Gastroesophageal sphincter (tissue), 4 donors: ENCODE measurements at regions not wholly inside any gene's neighbourhood (a gene's known extent, or its start where the extent isn't known, plus 50 kb on each side); places are given as distances from the start of the nearest gene placed in this dataset.

Source experiments
- ATAC-seq: fragments of 150-250 bp; one replicate; pipeline ENCODE4 v1.9.1; 2016; ENCODE audit warnings: mild to moderate bottlenecking, moderate library complexity
- H3K27ac ChIP-seq, 4 donors: fragments of 200-600 bp; sonication (generic) in 3 of 4; 1 replicate in 3 of 4; 2 replicates in 1 of 4; pipeline ENCODE4 v1.5.1; 2016 to 2019
- H3K27me3 ChIP-seq: fragments of 200-600 bp; sonication (generic); one replicate; pipeline ENCODE4 v1.5.1; 2019
- H3K36me3 ChIP-seq, 2 donors: fragments of 200-600 bp; sonication (generic); one replicate each; pipeline ENCODE4 v1.5.1; 2019; ENCODE audit warnings: control low read depth in 1 of 2
- H3K4me1 ChIP-seq, 3 donors: fragments of 200-600 bp; sonication (generic); 1 replicate in 2 of 3; 2 replicates in 1 of 3; pipeline ENCODE4 v1.5.1; 2016 to 2019; ENCODE audit warnings: control low read depth in 2 of 3
- H3K4me3 ChIP-seq, 2 donors: fragments of 200-600 bp; sonication (generic); one replicate each; pipeline ENCODE4 v1.5.1; 2019; ENCODE audit warnings: mild to moderate bottlenecking in 1 of 2, moderate library complexity in 1 of 2
- H3K9me3 ChIP-seq, 3 donors: fragments of 200-600 bp; sonication (generic); one replicate each; pipeline ENCODE4 v1.5.1; 2017 to 2019; ENCODE audit warnings: control low read depth in 2 of 3
- EP300 ChIP-seq: sonication (generic); formaldehyde crosslinking; IDR thresholded peaks from one replicate; pipeline ENCODE4 v1.6.1; 2017; ENCODE audit warnings: antibody characterized with exemption, mild to moderate bottlenecking
- POLR2A ChIP-seq, 2 donors: fragments of 450-650 bp; IDR thresholded peaks; one replicate each; pipeline ENCODE4 v1.6.1; 2017; ENCODE audit warnings: antibody characterized with exemption in 2 of 2, mild to moderate bottlenecking in 2 of 2, moderate library complexity in 1 of 2
- POLR2AphosphoS5 ChIP-seq: sonication (generic); formaldehyde crosslinking; IDR thresholded peaks from one replicate; pipeline ENCODE4 v1.6.1; 2017; ENCODE audit warnings: antibody characterized with exemption
- WGBS, 2 donors: methylation state at CpG; one replicate each; pipeline ENCODE4 v1.1.5; 2018; ENCODE audit warnings: low coverage in 1 of 2; 5-methylcytosine and 5-hydroxymethylcytosine counted together
- small RNA-seq, 4 donors: library from RNA; depleted of rRNA; stranded (forward); fragments of <200 nt; gene quantifications; one replicate each; pipeline ENCODE3, GENCODE V24; 2016
- TF ChIP-seq, protein P1 (sequence below), 4 experiments: fragments of 200-600 bp in 2 of 4; fragments of 450-650 bp in 2 of 4; sonication (generic) in 1 of 4; IDR thresholded peaks; one replicate each; pipeline ENCODE4 v1.5.1; 2017 to 2019; ENCODE audit warnings: antibody characterized with exemption in 4 of 4, mild to moderate bottlenecking in 2 of 4, moderate library complexity in 2 of 4

DNA sequence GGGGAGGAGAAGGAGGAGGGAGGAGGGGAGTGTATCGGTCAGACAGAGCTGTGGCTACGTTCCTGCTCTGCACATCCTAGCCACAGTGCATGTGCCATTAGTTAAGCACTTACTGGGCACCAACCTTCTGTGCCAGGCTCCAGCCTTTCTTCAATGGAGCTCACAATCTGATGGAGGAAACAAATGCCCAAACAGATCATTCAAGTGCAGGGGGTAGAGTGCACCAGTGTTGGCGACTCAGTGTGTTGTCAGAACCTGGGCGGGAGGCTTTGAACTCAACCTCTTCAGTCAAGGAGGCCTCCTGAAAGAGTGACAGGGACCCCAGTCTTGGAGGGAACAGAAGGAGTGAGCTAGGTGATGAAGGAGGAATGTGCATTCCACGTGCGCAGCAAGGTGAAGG is 51.9 kb upstream of the SHB start:
- H3K36me3 ChIP-seq: no peaks in the 10 kb centered on the region
- H3K4me1 ChIP-seq: no peaks in the 10 kb centered on the region
- no peak overlapping the region for H3K27ac ChIP-seq
- no peaks in the 10 kb centered on the region for H3K9me3 ChIP-seq
- 89% methylated on average over 4 of the region's 6 CpGs; no CpG with 5 or more reads in 1 of the 2 donors for WGBS, 2 donors
- no peaks in the 10 kb centered on the region for H3K27me3 ChIP-seq
- TF ChIP-seq POLR2A (IDR thresholded peaks at IDR 0.05): no peak
- no peak for TF ChIP-seq EP300
- TF ChIP-seq, protein P1, sequence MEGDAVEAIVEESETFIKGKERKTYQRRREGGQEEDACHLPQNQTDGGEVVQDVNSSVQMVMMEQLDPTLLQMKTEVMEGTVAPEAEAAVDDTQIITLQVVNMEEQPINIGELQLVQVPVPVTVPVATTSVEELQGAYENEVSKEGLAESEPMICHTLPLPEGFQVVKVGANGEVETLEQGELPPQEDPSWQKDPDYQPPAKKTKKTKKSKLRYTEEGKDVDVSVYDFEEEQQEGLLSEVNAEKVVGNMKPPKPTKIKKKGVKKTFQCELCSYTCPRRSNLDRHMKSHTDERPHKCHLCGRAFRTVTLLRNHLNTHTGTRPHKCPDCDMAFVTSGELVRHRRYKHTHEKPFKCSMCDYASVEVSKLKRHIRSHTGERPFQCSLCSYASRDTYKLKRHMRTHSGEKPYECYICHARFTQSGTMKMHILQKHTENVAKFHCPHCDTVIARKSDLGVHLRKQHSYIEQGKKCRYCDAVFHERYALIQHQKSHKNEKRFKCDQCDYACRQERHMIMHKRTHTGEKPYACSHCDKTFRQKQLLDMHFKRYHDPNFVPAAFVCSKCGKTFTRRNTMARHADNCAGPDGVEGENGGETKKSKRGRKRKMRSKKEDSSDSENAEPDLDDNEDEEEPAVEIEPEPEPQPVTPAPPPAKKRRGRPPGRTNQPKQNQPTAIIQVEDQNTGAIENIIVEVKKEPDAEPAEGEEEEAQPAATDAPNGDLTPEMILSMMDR (IDR thresholded peaks at IDR 0.05): no peak
- H3K4me3 ChIP-seq: no peak overlapping the region
- ATAC-seq: no peak

DNA sequence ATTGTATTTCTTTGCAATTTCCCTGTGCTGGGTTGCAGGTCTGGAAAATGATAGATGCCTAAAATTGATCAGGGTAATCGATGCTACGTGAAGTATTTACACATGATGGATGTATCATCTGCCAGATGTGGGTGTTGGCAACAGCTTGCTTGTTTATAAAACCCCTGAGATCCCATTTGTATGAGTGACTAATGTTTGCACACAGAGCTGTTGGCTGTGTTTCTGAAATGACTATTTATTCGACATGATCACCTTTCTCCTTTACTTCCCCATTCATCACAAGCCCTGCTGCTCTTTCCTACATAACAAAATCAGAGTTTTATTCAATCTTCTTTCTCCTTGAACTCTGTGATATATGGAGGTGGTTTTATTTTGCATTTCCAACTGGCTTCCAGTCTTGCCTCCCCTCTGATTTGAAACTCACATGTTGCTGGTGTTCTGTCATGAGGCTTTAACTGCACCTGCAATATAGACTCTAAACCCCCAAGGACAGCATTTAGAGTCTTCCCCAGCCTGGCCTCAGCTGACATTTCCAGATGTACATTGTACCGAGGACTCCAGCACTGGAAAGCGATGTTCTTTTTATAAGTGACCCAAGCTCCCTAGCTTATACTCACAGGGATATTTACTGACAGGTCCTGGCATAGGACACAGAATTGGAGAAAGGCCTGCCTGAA is 50.7 kb upstream of the SHB start:
- Histone ChIP-seq H3K9me3 (no peaks in the 10 kb centered on the region), H3K27ac (no peak overlapping the region), H3K27me3 (no peaks in the 10 kb centered on the region), H3K36me3 (no peaks in the 10 kb centered on the region), H3K4me1 (no peaks in the 10 kb centered on the region), H3K4me3 (no peak overlapping the region)
- WGBS, 2 donors: 36 to 52% methylated on average over 5 of the region's 5 CpGs
- TF ChIP-seq, protein P1 (IDR thresholded peaks at IDR 0.05): no peak
- no peak for TF ChIP-seq POLR2AphosphoS5
- TF ChIP-seq EP300: no peak
- ATAC-seq: no peak

DNA sequence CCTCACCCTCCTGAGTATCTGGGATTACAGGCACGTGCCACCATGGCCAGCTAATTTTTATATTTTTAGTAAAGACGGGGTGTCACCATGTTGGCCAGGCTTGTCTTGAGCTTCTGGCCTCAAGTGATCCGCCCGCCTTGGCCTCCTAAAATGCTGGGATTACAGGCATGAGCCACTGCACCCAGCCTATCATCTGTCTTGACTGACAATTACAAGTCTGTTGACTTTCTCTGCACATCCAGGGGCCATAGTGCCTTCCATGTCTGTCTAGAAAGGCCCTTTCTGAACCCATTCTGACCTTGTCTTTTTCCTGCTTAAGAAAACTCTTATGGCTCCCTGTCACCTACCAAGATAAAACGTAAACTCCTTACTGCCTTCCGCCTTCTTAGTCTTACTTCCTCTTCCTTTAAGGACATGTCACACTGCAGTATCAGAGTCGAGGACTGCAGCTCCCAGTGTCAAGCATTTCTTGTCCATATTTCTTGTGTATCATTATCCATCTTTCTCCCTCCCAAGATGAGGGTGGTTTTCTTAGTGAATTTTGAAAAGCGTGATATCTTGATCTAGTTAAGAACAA is 49.9 kb upstream of the SHB start:
- WGBS, 2 donors: 85% methylated on average over 6 of the region's 8 CpGs; no CpG with 5 or more reads in 1 of the 2 donors
- no peaks in the 10 kb centered on the region for H3K4me1 ChIP-seq
- no peak for ATAC-seq

More for the DNA sequence above, 49.9 kb upstream of the SHB start:
- Histone ChIP-seq H3K27me3 (no peaks in the 10 kb centered on the region), H3K4me3 (no peak overlapping the region), H3K36me3 (no peaks in the 10 kb centered on the region), H3K9me3 (no peaks in the 10 kb centered on the region), H3K27ac (no peak overlapping the region)
- TF ChIP-seq, protein P1 (IDR thresholded peaks at IDR 0.05): no peak
- TF ChIP-seq POLR2A (IDR thresholded peaks at IDR 0.05): no peak
- TF ChIP-seq POLR2AphosphoS5: no peak
- no peak for TF ChIP-seq EP300

Small RNAs in the stretch of these regions (small RNA-seq; reads per million reads assigned to genes)
- gene RF00096: 0 reads per million in 4 donors
